DMS79 treated with DMSO at 0.1 percent for 48 hours (cell line): ENCODE measurements at regions not wholly inside any gene's neighbourhood (a gene's known extent, or its start where the extent isn't known, plus 50 kb on each side); places are given as distances from the start of the nearest gene placed in this dataset.

Source experiments
- DNase-seq: peaks from one replicate; lab custom pipeline; 2025; lab: John Stamatoyannopoulos, UW

GRCh38 chr5:164392531-164392930 lies 887.1 kb downstream of the MAT2B start:
- DNase-seq: no peak

DNA sequence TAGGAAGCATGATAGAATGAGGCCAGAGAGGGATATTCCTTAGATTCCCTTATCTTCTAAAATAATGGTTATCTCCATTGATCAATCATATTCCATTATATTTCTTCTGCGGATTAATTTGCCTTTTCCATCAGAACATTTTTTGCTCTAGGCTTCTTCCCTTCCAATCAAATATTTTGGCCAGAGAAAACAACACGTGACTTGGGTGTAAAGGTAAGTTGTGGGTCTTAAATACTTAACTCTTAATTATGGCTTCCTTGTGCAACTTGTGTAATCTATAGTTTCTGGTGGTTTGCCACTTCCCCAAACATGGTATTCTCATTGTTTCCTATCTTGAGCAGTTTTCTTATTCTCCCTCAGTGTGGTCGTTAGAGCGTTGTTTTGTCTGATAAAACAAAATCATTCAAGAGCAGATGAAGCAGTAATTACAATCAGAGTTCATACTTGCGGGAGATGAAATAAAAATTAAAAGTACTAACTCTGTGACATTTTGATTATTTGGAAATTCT lies 889.3 kb downstream of the MAT2B start:
- DNase-seq: no peak

- no peak for DNase-seq
Measured at GRCh38 chr5:164412531-164412930, 907.1 kb downstream of the MAT2B start.

DNA sequence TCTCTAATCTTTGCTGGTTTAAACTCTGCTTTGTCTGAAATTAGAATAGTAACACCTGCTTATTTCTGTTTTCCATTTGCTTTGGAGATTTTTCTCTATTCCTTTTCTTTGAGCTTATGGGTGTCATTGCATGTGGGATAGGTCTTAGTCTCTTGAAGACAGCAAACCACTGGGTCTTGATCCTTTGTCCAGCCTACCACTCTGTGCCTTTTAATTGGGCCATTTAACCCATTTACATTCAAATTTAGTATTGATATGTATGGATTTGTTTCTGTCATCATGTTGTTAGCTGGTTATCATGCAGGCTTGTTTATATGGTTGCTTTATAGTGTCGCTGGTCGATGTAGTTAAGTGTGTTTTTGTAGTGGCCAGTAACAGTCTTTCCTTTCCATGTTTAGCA lies 914.7 kb downstream of the MAT2B start:
- no peak for DNase-seq

DNA sequence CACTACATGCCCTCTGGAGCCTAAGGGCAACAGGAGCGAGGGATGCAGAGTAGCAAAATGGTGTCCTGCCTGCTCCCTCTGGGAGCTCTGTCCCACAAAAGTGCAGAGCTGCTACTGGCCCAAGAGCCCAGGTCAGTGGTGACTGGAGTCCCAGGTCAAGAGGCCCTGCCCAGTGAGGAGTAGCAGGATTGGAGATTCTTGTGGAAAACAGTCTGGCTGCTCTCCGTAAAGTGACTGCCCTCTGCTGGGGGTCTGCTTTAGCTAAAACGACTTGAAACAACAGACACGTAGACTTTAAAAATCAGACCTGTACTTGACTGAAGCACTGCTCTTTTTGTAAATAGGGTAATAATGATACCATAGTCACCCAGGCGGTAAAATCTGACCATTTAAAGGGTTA lies 917.0 kb downstream of the MAT2B start:
- no peak for DNase-seq

GRCh38 chr5:164431634-164432304 lies 926.4 kb downstream of the MAT2B start:
- no peak for DNase-seq

DNA sequence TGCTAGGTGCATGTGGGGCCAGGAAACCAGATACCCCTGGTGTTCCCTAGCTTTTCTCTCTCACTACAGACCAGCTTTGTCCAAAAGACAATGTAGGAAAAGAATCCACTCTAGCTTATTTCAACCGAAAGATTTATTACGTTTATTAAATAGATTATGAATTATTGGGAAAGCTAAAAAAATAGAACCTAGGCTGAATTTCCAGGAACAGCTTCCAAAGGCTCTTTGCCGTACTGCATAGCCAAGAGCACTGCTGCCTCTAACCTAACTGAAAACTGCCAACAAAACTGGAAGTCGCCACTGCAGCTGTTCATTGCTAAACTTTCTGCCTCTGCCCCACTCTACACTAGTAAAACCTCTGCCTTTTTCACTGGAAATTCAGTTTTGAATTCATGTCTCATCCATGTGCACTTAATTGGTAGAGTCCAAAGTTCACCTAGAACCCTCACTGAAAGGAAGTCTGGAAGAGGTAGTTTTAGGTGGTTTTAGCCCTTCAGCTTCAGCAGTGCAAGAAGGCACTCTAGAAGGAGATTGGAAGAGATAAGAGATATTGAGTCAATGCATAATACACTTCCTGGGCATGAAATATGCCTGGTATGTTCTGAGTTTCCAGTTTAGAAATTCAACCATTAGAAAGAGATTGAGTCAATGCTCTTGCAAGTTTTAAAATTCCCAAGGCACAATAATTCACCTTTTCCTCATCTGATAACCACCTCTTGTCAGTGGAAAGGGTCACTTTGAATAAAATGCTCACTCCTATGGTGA lies 927.9 kb downstream of the MAT2B start:
- DNase-seq: no peak

GRCh38 chr5:164435576-164435975 lies 930.2 kb downstream of the MAT2B start:
- no peak for DNase-seq

DNA sequence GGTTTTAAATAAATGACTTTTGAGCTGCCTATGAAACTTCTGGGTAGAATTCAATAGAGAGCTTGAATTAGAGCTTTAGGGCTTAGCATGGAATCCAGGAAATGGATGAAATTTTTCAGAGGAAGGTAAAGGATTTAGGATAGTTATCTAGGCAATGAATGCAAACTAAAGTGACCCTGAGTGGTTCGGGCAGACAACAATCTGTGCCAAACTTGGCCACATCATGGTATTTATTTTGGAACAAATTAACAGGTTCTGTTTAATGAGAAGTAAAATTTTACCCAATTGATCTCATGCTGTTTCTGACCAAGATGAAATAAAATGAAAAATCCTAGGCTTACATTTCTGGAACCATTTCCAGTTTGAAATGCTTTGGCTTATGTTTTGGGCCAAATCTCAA lies 934.4 kb downstream of the MAT2B start:
- no peak for DNase-seq

- DNase-seq: no peak
Measured at GRCh38 chr5:164449460-164449859, 944.0 kb downstream of the MAT2B start.

DNA sequence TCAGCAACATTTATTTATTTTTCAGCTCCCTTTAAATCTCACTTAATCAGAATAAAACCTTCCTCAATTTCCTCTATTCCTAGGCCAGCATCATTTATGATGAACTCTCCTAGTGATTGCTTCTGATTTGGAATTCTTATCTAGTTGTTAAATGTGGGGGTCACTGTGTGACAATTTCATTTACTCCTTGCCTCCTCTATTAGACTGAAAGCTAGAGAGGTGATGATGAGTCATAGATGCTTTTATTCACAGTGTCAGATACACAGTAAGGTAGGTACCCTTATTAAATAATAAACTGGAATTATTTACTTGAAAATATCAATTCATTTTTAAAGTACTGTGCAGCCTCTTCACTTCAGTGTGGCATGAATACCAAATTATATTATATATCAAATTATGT lies 960.6 kb downstream of the MAT2B start:
- DNase-seq: no peak

DNA sequence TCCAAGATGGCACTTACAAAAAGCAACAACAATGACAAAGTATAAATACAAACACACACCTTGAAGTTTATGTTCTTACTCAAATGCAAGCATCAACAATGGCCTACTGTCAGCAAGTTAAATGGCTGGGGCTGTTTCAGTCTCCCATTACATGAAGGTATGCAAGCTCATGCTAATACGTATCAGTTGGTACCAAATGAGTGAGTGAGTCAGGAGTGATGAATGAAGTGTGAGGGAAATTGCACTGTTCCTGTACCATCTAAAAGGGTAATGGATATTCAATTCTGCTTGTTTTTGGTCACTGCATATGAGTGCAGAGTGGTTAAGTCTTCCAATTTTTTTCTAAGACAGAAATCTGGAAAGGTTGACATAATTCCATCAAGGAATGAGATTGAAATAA lies 964.9 kb downstream of the MAT2B start:
- no peak for DNase-seq

DNA sequence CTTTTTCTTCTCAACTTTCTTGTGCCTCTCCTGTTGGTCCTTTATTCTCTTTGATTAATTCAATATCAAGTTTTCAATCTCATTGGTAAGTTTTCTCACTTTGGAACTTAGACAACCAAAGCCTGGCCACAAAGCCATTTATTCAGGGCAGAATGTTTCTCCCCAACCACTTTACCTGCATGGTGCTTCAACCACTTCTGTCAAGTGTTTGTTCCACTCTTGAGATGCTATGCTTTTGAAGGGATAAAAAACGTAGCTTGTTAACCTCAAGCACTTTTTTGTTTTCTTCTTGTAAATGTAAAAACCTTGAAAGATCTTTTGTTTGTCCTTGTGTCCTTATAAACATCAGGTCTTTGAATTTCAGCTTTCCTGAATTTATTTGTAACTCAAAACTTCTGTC lies 966.7 kb downstream of the MAT2B start:
- DNase-seq: peak; percentile 26

DNA sequence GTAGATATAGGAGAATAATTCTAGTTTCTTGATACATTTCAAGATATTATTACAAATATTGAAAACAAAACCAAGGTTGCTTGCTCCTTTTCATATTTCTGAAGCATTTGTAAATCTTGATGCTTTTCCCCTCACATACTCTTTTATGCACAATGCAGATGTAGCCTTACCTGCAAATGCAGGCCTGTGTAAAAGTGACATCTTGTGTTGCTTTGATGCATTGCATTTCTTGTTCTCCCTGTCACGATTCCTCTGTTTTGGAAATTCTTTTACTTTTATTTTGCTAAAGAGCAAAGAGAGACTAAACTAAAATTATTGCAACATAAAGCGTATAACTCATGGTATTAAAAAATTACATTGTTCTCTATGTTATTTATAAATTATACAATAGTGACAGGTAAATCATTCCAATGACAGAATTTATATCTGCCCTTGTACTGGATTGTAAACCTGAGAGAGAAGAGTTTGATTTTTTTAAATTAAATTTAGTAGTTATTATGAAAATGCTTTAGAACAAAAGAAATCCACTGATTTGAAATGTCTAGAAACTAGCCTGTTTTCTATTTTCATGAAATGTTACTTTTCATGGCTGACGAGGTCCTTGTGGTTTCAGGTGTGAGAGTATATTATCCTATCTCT lies 970.0 kb downstream of the MAT2B start:
- no peak for DNase-seq

DNA sequence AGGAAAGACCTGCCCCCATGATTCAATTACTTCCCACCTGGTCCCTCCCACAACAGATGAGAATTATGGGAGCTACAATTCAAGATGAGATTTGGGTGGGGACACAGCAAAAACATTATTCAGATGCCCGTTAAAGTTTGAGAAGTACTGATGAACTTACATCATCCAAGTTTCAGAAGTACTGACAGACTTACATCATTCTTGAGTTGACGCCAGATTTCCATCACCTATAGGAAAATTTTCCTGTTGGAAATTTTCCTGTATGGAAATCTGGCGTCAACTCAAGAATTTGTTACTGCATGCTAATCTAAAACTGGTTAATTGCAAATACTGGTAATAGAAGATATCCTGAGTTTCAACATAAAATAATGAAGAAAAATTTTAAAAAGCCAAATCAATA lies 975.9 kb downstream of the MAT2B start:
- DNase-seq: no peak

- DNase-seq: no peak
Measured at GRCh38 chr5:164482351-164482750, 976.9 kb downstream of the MAT2B start.

GRCh38 chr5:164484948-164485347 lies 979.5 kb downstream of the MAT2B start:
- DNase-seq: no peak

- DNase-seq: no peak
Measured at GRCh38 chr5:164487939-164488338, 982.5 kb downstream of the MAT2B start.

DNA sequence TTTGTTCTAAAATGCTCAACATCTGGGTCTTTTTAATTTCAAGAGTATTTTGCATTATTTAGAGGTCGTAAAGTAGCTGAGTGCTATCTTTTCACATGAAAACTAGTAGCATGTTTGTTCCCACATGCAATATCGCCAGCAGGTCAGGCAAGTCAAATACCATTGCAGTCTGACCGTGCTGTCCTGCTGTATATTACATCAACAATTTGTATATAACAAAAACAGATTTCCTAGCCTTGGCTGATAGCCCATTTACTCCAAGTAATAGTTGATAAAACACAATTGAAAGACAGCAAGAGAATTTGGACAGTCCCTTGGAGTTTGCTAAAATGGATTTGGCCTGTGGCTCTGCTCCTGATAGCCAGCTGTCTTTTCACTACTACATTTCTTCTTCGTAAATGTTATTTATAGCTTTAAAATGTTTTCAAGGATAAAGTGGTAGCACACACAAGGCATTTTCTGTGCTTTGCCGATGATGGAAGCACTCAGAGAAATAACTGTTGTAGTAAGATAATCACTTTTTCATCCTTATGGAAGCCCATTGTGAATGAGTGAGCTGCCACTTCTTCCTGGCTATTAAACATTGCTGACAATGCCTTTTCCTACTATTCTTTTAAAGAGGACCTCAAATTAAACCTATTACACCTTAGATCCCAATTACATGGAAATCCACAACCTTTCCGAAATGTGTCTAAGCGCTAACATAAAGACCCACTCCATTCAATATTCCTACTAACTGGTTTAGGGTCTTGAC lies 992.1 kb downstream of the MAT2B start:
- DNase-seq: no peak

DNA sequence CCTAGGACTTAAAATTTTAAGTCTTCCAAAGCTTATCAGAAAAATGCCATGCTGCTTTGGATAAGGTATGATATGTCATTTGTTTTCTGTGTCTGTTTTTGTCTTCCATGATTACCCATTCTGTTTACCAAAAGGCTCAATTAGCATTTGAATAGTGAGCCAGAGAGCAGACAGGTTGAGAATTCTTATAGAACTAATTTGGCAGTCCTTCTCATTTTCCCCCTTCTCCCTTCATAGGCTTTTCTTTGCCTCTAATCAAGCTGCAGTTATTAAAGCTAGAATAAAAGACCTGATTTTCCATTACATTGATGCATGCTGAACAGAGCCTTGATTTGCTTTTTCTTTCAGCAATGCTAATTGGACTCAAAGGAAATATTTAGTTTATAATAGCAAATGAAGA lies 993.0 kb downstream of the MAT2B start:
- DNase-seq: no peak

DNA sequence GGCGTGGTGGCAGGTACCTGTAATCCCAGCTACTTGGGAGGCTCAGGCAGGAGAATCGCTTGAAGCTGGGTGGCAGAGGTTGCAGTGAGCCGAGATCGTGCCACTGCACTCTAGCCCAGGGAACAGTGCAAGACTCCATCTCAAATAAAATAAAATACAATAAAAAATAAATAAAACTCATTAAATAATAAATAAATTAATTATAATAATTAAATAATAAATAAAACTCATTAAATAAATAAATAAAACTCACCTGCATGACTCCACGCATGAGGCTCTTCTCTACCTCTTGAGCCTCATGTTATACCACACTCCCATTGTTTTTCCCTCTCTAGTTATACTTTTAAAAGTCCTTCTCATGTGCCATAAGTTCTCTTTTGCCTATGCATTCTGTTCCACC lies 995.4 kb downstream of the MAT2B start:
- DNase-seq: no peak

DNA sequence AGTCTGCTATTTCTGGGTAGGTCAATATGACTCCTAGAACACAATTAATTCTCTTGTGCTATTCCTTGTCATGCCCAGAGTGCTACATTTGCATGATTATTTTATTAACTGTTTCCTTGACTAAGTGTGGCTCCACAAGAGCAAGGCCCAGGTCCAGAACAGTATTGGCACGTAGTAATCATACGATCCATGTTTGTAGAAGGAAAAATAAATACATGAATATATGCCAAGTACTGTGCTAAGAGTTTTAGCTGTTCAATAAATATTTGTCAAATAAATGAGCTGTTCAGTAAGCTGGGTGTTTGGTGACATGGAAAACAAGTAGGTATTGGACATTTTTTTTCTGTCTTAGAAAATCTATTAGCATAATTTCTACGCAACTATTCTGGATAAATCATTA lies 995.9 kb downstream of the MAT2B start:
- DNase-seq: no peak
